Keratinocyte (primary cell): ENCODE measurements at regions not wholly inside any gene's neighbourhood (a gene's known extent, or its start where the extent isn't known, plus 50 kb on each side); places are given as distances from the start of the nearest gene placed in this dataset.

Experiments used
- DNase-seq: peaks from one replicate; pipeline ENCODE4 v3.0.0-alpha.2; 2011; ENCODE audit warnings: low read depth, missing footprints, low spot score
- FAIRE-seq: peaks from 2 replicates; lab custom pipeline; 2011; peaks lifted over from hg19 to GRCh38; lab: Jason Lieb, UNC
- H2AFZ ChIP-seq: 2 replicates; pipeline ENCODE4 v1.6.0; 2012; ENCODE audit warnings: low read length, control low read depth, inconsistent platforms; ENCODE audit not compliant: control insufficient read depth
- H3K27ac ChIP-seq: 2 replicates; pipeline ENCODE4 v1.5.1; 2011; ENCODE audit warnings: low read length; ENCODE audit not compliant: control insufficient read depth, insufficient read depth
- H3K27me3 ChIP-seq: 3 replicates; pipeline ENCODE4 v1.6.0; 2011; ENCODE audit warnings: low read length; ENCODE audit not compliant: control insufficient read depth, insufficient read depth; ENCODE audit errors: extremely low read depth
- H3K36me3 ChIP-seq, 2 experiments: 2 replicates in 1 of 2; 3 replicates in 1 of 2; pipeline ENCODE4 v1.5.1; 2011; ENCODE audit warnings: low read length in 2 of 2, mild to moderate bottlenecking in 1 of 2; ENCODE audit not compliant: control insufficient read depth in 2 of 2, insufficient read depth in 2 of 2; ENCODE audit errors: extremely low read depth in 1 of 2
- H3K4me1 ChIP-seq: 3 replicates; pipeline ENCODE4 v1.5.1; 2011; ENCODE audit warnings: low read length; ENCODE audit not compliant: control insufficient read depth, insufficient read depth; ENCODE audit errors: extremely low read depth
- H3K4me2 ChIP-seq: 3 replicates; pipeline ENCODE4 v1.6.0; 2011; ENCODE audit warnings: low read depth, low read length; ENCODE audit not compliant: control insufficient read depth, insufficient read depth; ENCODE audit errors: extremely low read depth
- H3K4me3 ChIP-seq, 3 experiments: fragments of 200-600 bp in 1 of 3; sonication (generic) in 1 of 3; 2 replicates in 2 of 3; 3 replicates in 1 of 3; pipeline ENCODE4 v1.5.1; 2011 to 2016; ENCODE audit warnings: low read length in 3 of 3, mild to moderate bottlenecking in 3 of 3, control low read depth in 2 of 3, inconsistent platforms in 1 of 3, low read depth in 1 of 3, mixed read lengths in 1 of 3, mixed run types in 1 of 3, moderate library complexity in 1 of 3; ENCODE audit not compliant: control insufficient read depth in 2 of 3, insufficient read depth in 2 of 3; ENCODE audit errors: extremely low read depth in 1 of 3
- H3K79me2 ChIP-seq: 2 replicates; pipeline ENCODE4 v1.6.0; 2012; ENCODE audit warnings: low read length; ENCODE audit not compliant: control insufficient read depth, insufficient read depth
- H3K9ac ChIP-seq: 3 replicates; pipeline ENCODE4 v1.6.0; 2011; ENCODE audit warnings: low read length; ENCODE audit not compliant: control insufficient read depth, insufficient read depth; ENCODE audit errors: extremely low read depth
- H3K9me1 ChIP-seq: 3 replicates; pipeline ENCODE4 v1.6.0; 2011; ENCODE audit warnings: low read length; ENCODE audit not compliant: control insufficient read depth, insufficient read depth; ENCODE audit errors: extremely low read depth
- H3K9me3 ChIP-seq: 2 replicates; pipeline ENCODE4 v1.5.1; 2012; ENCODE audit warnings: low read depth, low read length; ENCODE audit not compliant: control insufficient read depth
- H4K20me1 ChIP-seq: 3 replicates; pipeline ENCODE4 v1.6.0; 2011; ENCODE audit warnings: low read length; ENCODE audit not compliant: control insufficient read depth, insufficient read depth; ENCODE audit errors: extremely low read depth
- CTCF ChIP-seq, 3 experiments: IDR thresholded peaks in 1 of 3; conservative IDR thresholded peaks in 1 of 3; optimal IDR thresholded peaks in 1 of 3; 2 replicates in 2 of 3; 3 replicates in 1 of 3; pipeline versions ENCODE3 to v1.5.1; 2011; ENCODE audit warnings: low read length in 3 of 3, mild to moderate bottlenecking in 3 of 3, moderate library complexity in 2 of 3, control low read depth in 1 of 3, inconsistent platforms in 1 of 3; ENCODE audit not compliant: insufficient read depth in 2 of 3; ENCODE audit errors: extremely low read depth in 1 of 3
- EZH2 ChIP-seq: IDR thresholded peaks from one replicate; pipeline ENCODE4 v1.6.1; 2012; ENCODE audit warnings: inconsistent platforms, mild to moderate bottlenecking, low read length, moderate library complexity
- dilution Hi-C: fragments of 300-500 bp; cut with MboI; formaldehyde crosslinking; loops from one replicate; pipeline ENCODE4 v1.7.0; 2020; ENCODE audit warnings: low sequenced_read_pairs; ENCODE audit not compliant: extremely low pct_ligation_motif_present

- TF ChIP-seq CTCF (optimal IDR thresholded peaks at IDR 0.05 in 1 of 3, IDR thresholded peaks at IDR 0.05 in 1 of 3, conservative IDR thresholded peaks at IDR 0.05 in 1 of 3; ENCODE audit: extremely low read depth in 1 of 3, insufficient read depth in 2 of 3, low read length in 3 of 3): no peak
- TF ChIP-seq EZH2: no peak
- FAIRE-seq (no peak), DNase-seq (no peak)
- Histone ChIP-seq H3K79me2 (no peaks in the 10 kb centered on the region), H3K4me3 (no peak overlapping the region), H3K36me3 (no peaks in the 10 kb centered on the region), H3K27me3 (no peaks in the 10 kb centered on the region), H3K9ac (no peak overlapping the region), H3K9me3 (no peaks in the 10 kb centered on the region), H2AFZ (no peak overlapping the region), H3K4me2 (no peak overlapping the region), H3K9me1 (no peaks in the 10 kb centered on the region), H3K4me1 (no peaks in the 10 kb centered on the region), H4K20me1 (no peaks in the 10 kb centered on the region), H3K27ac (no peak overlapping the region)
- dilution Hi-C loops: no loop called here
Observed at GRCh38 chr12:105552056-105552455, 221.6 kb downstream of the C12orf75 start.

- TF ChIP-seq EZH2 (no peak), CTCF (optimal IDR thresholded peaks at IDR 0.05 in 1 of 3, IDR thresholded peaks at IDR 0.05 in 1 of 3, conservative IDR thresholded peaks at IDR 0.05 in 1 of 3; ENCODE audit: extremely low read depth in 1 of 3, insufficient read depth in 2 of 3, low read length in 3 of 3) (no peak)
- Histone ChIP-seq H3K9me1 (no peaks in the 10 kb centered on the region), H3K4me2 (no peak overlapping the region), H3K9me3 (no peaks in the 10 kb centered on the region), H3K27ac (no peak overlapping the region), H4K20me1 (no peaks in the 10 kb centered on the region), H3K36me3 (no peaks in the 10 kb centered on the region), H3K9ac (no peak overlapping the region), H3K79me2 (no peaks in the 10 kb centered on the region), H3K27me3 (no peaks in the 10 kb centered on the region), H3K4me3 (no peak overlapping the region), H3K4me1 (no peaks in the 10 kb centered on the region), H2AFZ (no peak overlapping the region)
- dilution Hi-C loops: no loop called here
- DNase-seq (no peak), FAIRE-seq (no peak)
Observed at GRCh38 chr12:105554223-105554678, 223.8 kb downstream of the C12orf75 start.
